ENCODE measurements at regions not wholly inside any gene's neighbourhood (a gene's known extent, or its start where the extent isn't known, plus 50 kb on each side); places are given as distances from the start of the nearest gene placed in this dataset.
"Not testable (repeated sequence)": the region's sequence is repeated elsewhere in the genome, so short reads cannot be mapped to it uniquely, and the experiment has no call there.

DNA sequence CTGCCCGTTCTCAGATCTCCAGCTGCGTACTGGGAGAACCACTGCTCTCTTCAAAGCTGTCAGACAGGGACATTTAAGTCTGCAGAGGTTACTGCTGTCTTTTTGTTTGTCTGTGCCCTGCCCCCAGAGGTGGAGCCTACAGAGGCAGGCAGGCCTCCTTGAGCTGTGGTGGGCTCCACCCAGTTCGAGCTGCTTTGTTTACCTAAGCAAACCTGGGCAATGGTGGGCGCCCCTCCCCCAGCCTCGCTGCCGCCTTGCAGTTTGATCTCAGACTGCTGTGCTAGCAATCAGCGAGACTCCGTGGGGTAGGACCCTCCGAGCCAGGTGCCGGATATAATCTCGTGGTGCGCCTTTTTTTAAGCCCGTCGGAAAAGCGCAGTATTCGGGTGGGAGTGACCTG is 66.2 kb upstream of the GPR141 start:
- DNase-seq (ENCODE audit: low read depth), result not testable (repeated sequence)

DNA sequence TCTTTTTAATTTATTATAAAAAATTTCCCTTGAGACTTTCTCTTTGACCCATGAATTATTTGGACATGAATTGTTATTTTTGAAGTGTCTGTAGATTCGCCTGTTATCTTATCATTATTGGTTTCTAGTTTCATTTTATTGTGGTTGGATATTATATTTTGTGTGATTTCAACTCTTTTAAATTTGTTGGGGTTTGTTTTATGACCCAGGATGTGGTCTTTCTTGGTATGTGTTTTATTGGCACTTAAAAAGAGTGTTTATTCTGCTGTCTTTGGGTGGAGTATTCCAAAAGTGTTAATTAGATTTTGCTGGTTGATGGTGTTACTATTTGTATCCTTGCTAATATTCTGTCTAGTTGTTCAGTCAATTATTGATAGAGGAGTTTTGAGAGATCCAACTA is 50.5 kb upstream of the GPR141 start:
- DNase-seq (ENCODE audit: low read depth), result no peak
